ENCODE measurements at regions not wholly inside any gene's neighbourhood (a gene's known extent, or its start where the extent isn't known, plus 50 kb on each side); places are given as distances from the start of the nearest gene placed in this dataset.

GRCh38 chr7:115748123-115748738 lies 282.3 kb downstream of the TFEC start:
- no peak overlapping the region for H3K4me3 Mint-ChIP-seq
- peak; percentile 65 for TF ChIP-seq CTCF (IDR thresholded peaks at IDR 0.05)
- no peak for TF ChIP-seq EZH2 (IDR thresholded peaks at IDR 0.05)
- no peak overlapping the region for H3K4me2 ChIP-seq
- peak; percentile 51 for DNase-seq (ENCODE audit: low spot score)
- no peaks in the 10 kb centered on the region for H3K27me3 Mint-ChIP-seq (ENCODE audit: insufficient read depth, low read depth)
- no peaks in the 10 kb centered on the region for H3F3A ChIP-seq (ENCODE audit: low read depth)
- H3K9me3 Mint-ChIP-seq = no peaks in the 10 kb centered on the region
- H3K9me3 ChIP-seq (ENCODE audit: low read depth) = no peaks in the 10 kb centered on the region
- no peaks in the 10 kb centered on the region for H3K4me1 ChIP-seq
- no peak overlapping the region for H3K27ac Mint-ChIP-seq
- H3K4me1 Mint-ChIP-seq = no peaks in the 10 kb centered on the region
- no peaks in the 10 kb centered on the region for H3K79me2 ChIP-seq (ENCODE audit: low read depth)
- no peaks in the 10 kb centered on the region for H3K36me3 Mint-ChIP-seq
- H3K27ac ChIP-seq = no peak overlapping the region
- H3K36me3 ChIP-seq = no peaks in the 10 kb centered on the region
- no peaks in the 10 kb centered on the region for H4K20me1 ChIP-seq (ENCODE audit: low read depth)
- H3K9ac ChIP-seq = no peak overlapping the region
- no peak overlapping the region for H2AFZ ChIP-seq (replicated peaks)
- H3K4me3 ChIP-seq = no peak overlapping the region
- no peaks in the 10 kb centered on the region for H3K27me3 ChIP-seq

- no peak overlapping the region for H3K9ac ChIP-seq
- no peak overlapping the region for H2AFZ ChIP-seq (replicated peaks)
- no peak for DNase-seq (ENCODE audit: low spot score)
- no peak overlapping the region for H3K27ac ChIP-seq
- no peak overlapping the region for H3K4me3 Mint-ChIP-seq
- no peak for TF ChIP-seq EZH2 (IDR thresholded peaks at IDR 0.05)
- H4K20me1 ChIP-seq (ENCODE audit: low read depth) = no peaks in the 10 kb centered on the region
- H3K27ac Mint-ChIP-seq = no peak overlapping the region
- H3K4me2 ChIP-seq = no peak overlapping the region
- no peaks in the 10 kb centered on the region for H3K4me1 ChIP-seq
- H3K9me3 ChIP-seq (ENCODE audit: low read depth) = no peaks in the 10 kb centered on the region
- no peaks in the 10 kb centered on the region for H3K27me3 Mint-ChIP-seq (ENCODE audit: insufficient read depth, low read depth)
- H3K4me3 ChIP-seq = no peak overlapping the region
- H3K79me2 ChIP-seq (ENCODE audit: low read depth) = no peaks in the 10 kb centered on the region
- no peaks in the 10 kb centered on the region for H3K36me3 Mint-ChIP-seq
- H3K27me3 ChIP-seq = no peaks in the 10 kb centered on the region
- no peaks in the 10 kb centered on the region for H3K4me1 Mint-ChIP-seq
- no peaks in the 10 kb centered on the region for H3F3A ChIP-seq (ENCODE audit: low read depth)
- H3K36me3 ChIP-seq = no peaks in the 10 kb centered on the region
- no peaks in the 10 kb centered on the region for H3K9me3 Mint-ChIP-seq
These were observed 283.4 kb downstream of the TFEC start for GRCh38 chr7:115747174-115747573.

GRCh38 chr7:115740043-115740442 lies 290.5 kb downstream of the TFEC start:
- no peak overlapping the region for H3K4me2 ChIP-seq
- H3K9me3 ChIP-seq (ENCODE audit: low read depth) = no peaks in the 10 kb centered on the region
- H3K36me3 ChIP-seq = no peaks in the 10 kb centered on the region
- no peak overlapping the region for H3K27ac Mint-ChIP-seq
- no peak overlapping the region for H3K4me3 ChIP-seq
- no peaks in the 10 kb centered on the region for H4K20me1 ChIP-seq (ENCODE audit: low read depth)
- no peak overlapping the region for H2AFZ ChIP-seq (replicated peaks)
- H3K4me3 Mint-ChIP-seq = no peak overlapping the region
- H3K9me3 Mint-ChIP-seq = peaks cover 2% of the 10 kb centered on the region
- no peaks in the 10 kb centered on the region for H3K27me3 Mint-ChIP-seq (ENCODE audit: insufficient read depth, low read depth)
- H3K27ac ChIP-seq = no peak overlapping the region
- H3K4me1 Mint-ChIP-seq = no peaks in the 10 kb centered on the region
- H3K9ac ChIP-seq = no peak overlapping the region
- no peaks in the 10 kb centered on the region for H3K36me3 Mint-ChIP-seq
- no peaks in the 10 kb centered on the region for H3K27me3 ChIP-seq
- TF ChIP-seq EZH2 (IDR thresholded peaks at IDR 0.05) (no peak), CTCF (IDR thresholded peaks at IDR 0.05) (no peak), EZH2phosphoT487 (IDR thresholded peaks at IDR 0.05) (no peak)
- H3K79me2 ChIP-seq (ENCODE audit: low read depth) = no peaks in the 10 kb centered on the region
- no peaks in the 10 kb centered on the region for H3F3A ChIP-seq (ENCODE audit: low read depth)
- DNase-seq (ENCODE audit: low spot score) = no peak
- H3K4me1 ChIP-seq = no peaks in the 10 kb centered on the region

- H3K4me1 ChIP-seq = no peaks in the 10 kb centered on the region
- H3K9me3 ChIP-seq (ENCODE audit: low read depth) = no peaks in the 10 kb centered on the region
- no peaks in the 10 kb centered on the region for H3K36me3 ChIP-seq
- no peaks in the 10 kb centered on the region for H3F3A ChIP-seq (ENCODE audit: low read depth)
- no peak overlapping the region for H3K27ac Mint-ChIP-seq
- H3K27me3 Mint-ChIP-seq (ENCODE audit: insufficient read depth, low read depth) = no peaks in the 10 kb centered on the region
- TF ChIP-seq EZH2phosphoT487 (IDR thresholded peaks at IDR 0.05) (no peak), CTCF (IDR thresholded peaks at IDR 0.05) (no peak), EZH2 (IDR thresholded peaks at IDR 0.05) (no peak)
- no peaks in the 10 kb centered on the region for H3K79me2 ChIP-seq (ENCODE audit: low read depth)
- no peak overlapping the region for H2AFZ ChIP-seq (replicated peaks)
- H3K4me2 ChIP-seq = no peak overlapping the region
- no peaks in the 10 kb centered on the region for H4K20me1 ChIP-seq (ENCODE audit: low read depth)
- peaks cover 2% of the 10 kb centered on the region for H3K9me3 Mint-ChIP-seq
- no peak overlapping the region for H3K27ac ChIP-seq
- peaks cover 16% of the 10 kb centered on the region for H3K27me3 ChIP-seq
- no peak overlapping the region for H3K4me3 ChIP-seq
- H3K9ac ChIP-seq = no peak overlapping the region
- no peak for DNase-seq (ENCODE audit: low spot score)
- no peaks in the 10 kb centered on the region for H3K36me3 Mint-ChIP-seq
- peaks cover 2% of the 10 kb centered on the region for H3K4me1 Mint-ChIP-seq
- no peak overlapping the region for H3K4me3 Mint-ChIP-seq
These were observed 295.9 kb downstream of the TFEC start for GRCh38 chr7:115734641-115735040.
